Activated CD4-positive, alpha-beta T cell treated with anti-CD3 and anti-CD28 coated beads, Interleukin-2, Interleukin-4, amounts not matched to agents 100 ng/mL and 50 ng/mL, durations not matched to agents 16 hours and 8 hours (primary cell): ENCODE measurements at regions not wholly inside any gene's neighbourhood (a gene's known extent, or its start where the extent isn't known, plus 50 kb on each side); places are given as distances from the start of the nearest gene placed in this dataset.
"Not testable (repeated sequence)": the region's sequence is repeated elsewhere in the genome, so short reads cannot be mapped to it uniquely, and the experiment has no call there.

Experiments
- DNase-seq: peaks from one replicate; pipeline ENCODE4 v3.0.0-alpha.2; 2020; ENCODE audit warnings: low spot score

DNA sequence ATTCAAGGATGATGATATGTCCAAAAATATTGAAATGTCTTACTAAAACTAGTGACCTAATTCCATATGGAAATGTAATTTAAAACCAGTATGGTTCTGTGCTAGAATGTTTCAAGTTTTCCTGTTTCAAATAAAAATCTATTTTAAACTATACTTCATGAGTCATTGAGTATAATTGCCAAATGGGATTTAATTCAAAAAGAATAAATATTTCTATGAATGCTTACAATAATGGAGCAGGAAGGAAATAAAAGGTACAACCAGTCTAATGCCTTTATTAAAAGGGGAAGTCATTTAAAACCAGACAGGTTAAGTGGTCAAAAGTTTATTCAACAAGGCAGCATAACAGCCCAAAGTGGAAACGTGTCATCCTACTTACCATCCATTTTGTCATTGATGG lies 2347.1 kb downstream of the PCDH7 start:
- DNase-seq = no peak

DNA sequence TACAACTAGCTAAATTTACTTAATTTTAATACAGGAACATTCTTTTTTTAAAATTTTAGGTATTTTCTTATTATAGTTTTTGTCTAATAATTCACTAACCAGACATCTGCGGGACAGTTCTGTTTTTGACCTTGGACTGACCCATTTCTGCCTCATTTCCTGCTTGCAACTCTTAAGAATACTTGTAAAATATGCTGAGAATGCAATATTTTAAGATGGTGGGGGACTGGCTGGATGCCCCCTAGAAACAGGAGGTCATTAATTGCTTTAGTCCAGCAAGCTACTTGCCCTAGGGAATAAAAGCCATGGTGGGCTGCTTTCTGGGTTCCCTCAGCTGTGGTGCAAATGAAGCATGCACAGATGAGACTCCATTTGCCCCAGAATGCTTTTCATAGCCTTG lies 2348.4 kb downstream of the PCDH7 start:
- no peak for DNase-seq

DNA sequence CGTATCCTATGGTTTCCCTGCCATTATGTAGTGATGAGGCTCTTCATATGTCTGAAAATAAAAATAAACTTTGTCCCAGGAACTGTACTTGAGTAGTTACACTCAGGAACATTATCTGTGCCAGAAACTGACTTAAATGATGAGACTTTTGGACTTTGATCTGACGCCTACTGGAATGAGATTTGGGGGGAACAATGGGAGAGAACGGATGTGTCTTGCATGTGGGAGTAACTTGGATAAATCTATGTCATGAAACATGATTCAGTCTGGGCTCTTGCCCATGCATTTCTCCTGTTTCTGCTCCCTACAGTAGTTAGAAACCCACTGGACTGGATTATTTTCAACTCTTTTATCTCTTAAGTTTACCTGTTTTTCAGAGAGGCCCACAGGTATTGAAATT lies 2351.4 kb downstream of the PCDH7 start:
- no peak for DNase-seq

DNA sequence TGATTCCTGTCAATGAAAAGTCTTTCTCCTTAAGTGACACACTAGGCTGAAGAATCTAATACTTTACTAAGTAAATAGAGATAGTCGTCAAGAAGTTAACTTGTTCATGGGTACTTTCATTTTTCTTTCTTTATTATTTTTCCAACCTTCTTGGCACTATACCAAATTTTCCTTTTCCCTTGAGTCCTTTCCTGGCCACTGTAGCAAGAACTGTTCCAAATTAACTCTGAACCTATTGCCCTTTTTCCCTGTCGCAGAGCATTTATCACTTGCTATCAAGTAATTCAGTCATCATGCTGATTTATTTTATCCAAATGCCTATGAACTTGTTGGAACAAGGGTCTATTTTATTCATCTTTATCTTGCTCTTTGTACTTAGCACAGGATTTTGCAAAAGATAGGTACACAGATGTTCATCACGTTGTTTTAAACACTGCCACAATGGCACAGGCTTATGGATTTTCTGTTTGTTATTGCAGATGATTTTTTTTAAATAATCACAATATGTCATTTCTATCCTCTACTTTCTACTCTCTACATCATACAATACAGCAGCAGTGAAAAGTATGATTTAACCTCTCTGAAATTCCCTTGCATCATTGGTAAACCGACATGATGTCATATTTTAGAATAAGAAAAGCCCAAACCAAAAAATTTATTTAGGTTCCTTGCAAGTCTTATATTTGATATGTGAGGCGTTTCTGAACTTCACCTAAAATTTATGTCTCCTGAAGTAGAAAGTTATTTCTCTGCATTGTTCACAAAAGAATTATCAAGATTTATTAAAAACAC lies 2352.3 kb downstream of the PCDH7 start:
- no peak for DNase-seq

DNA sequence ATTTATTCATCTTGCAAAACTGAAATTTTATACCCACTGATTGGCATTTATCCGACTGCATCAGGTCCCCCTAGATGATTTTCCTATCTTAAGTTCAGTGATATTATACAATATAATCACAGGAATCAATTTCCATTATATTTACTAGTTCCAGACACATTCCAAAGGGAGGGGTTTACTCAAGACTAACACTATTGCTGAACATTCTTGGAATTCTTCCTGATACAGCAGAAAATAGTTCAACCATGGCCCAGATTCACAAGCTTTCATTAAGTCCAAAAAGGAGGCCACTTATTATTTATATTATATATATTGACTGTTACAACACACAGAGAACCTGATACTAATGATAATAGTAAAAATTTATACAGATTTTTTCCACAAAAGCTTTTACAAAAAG lies 2353.6 kb downstream of the PCDH7 start:
- no peak for DNase-seq

- no peak for DNase-seq
These were observed 2358.0 kb downstream of the PCDH7 start for GRCh38 chr4:33078145-33078544.

GRCh38 chr4:33080275-33080674 lies 2360.1 kb downstream of the PCDH7 start:
- no peak for DNase-seq

DNA sequence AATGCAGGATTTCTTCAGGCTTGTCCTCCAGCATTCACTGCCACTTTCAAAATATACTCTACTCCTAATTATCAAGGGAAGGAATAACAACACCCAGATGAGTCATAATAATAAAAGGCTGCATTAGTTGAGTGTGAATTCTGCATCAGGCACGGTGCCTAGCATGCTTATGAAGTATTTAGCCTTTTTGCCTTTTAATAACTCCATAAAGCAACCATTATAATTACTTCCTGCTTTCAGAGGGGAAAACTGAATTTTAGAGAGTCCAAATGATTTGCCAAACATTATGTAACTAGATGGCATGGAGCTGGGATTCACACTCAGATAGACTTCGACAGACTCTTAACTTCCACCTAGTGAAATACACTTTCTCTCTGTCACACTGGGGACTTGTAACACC lies 2365.5 kb downstream of the PCDH7 start:
- DNase-seq = no peak

- DNase-seq = no peak
These were observed 2366.3 kb downstream of the PCDH7 start for GRCh38 chr4:33086331-33086925.

DNA sequence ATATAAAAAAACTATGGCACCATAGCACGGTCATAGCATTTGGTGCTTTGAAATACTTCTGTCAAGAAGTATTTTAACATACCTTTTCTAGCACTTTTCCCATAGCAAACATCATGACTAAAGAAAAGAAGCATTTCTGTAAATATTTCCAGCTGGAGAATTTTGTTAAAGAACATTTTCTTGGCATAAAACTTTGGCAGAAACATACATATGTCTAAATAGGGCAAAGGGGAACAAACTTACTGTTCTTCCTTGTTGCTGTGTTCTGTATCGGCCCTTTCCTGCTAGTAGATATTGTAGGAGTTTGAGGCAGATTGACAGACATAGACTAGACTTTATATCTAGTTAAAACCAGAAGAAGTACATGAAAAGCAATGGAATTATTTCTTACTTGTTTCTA lies 2368.5 kb downstream of the PCDH7 start:
- DNase-seq = no peak

- DNase-seq = no peak
These were observed 2370.7 kb downstream of the PCDH7 start for GRCh38 chr4:33090910-33091309.

DNA sequence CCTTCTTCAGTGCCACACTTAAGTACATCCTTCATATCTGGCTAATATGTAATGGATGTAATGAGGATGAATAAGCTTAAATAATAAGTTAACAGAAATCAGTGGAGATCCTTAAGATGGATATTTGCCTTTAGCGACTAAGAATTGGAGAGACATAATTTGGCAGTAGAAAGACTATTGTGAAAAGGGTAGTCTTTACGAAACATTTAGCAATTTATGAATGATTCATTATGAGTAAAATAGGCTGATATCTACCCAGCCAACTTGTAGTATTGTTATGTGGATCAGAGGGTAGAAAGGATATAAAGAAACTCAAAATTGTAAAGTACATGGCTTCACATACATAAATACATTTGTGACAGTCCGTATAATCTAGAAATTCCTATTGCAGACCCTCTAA lies 2371.8 kb downstream of the PCDH7 start:
- DNase-seq = no peak

GRCh38 chr4:33104273-33104672 lies 2384.1 kb downstream of the PCDH7 start:
- DNase-seq = no peak

DNA sequence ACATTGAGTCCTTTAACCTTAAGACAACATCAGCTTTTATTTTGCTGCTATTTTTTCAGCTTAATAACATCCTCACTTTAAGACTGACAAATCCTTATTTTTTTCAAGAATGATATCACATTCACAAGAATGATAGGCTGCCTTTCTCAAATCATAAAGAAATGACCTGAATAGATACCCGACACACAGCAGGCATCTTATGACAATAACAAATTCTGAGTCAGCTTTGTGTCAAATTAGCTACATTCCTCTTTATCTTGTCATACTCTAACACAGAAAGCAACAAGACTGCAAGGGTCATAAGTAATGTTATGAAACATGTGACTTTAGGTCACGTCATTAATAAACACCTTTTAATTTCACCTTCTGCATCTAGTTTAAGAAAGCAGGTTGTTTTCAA lies 2387.6 kb downstream of the PCDH7 start:
- no peak for DNase-seq

DNA sequence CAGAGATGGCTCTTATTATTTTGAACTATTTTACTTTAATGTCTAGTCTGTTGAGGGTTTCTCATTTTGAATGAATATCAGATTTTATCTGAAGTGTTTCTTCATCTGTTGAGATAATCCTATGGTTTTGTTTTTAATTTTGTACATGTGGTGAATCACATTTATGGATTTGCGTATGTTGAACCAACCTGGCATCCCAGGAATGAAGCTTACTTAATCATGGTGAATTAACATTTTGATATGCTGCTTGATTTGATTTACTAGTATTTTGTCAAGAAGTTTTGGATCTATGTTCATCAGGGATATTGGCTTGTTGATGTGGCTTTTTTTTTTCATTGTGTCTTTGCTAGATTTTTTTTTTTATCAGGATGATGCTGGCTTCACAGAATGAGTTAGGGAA lies 2390.9 kb downstream of the PCDH7 start:
- DNase-seq = no peak

DNA sequence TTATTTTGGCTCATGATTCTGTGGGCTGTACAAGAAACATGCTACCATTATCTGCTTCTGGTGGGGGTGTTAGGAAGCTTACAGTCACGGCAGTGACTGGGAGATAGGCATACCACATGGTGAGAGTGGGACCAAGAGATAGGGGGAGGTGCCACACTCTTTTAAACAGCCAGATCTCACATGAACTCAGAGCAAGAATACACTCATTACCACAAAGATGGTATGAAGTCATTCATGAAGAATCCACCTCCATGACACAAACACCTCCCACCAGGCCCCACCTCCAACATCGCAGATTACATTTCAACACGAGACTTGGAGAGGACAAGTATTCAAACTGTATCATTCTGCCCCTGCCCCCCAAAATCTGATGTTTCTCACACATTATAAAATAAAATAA lies 2396.7 kb downstream of the PCDH7 start:
- no peak for DNase-seq

DNA sequence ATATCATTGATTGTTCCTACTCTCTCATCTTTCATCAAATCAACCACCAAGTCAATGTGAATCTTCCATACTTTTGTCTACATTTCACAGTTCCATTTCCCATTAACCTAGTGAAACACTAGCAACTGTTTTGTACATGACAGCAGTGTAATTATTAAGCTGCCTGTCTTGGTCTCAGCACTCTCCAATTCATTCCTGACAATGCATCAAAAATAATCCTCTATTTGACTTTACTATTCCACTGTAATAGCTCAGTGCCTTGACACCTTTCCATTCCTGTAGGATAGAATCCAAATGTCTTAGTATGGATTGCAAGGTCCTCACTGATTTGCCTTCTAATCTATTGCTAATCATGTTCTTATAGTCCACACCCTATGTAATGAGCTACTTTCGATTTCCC lies 2405.8 kb downstream of the PCDH7 start:
- DNase-seq = no peak

- not testable (repeated sequence) for DNase-seq
These were observed 2410.5 kb downstream of the PCDH7 start for GRCh38 chr4:33130662-33131061.

DNA sequence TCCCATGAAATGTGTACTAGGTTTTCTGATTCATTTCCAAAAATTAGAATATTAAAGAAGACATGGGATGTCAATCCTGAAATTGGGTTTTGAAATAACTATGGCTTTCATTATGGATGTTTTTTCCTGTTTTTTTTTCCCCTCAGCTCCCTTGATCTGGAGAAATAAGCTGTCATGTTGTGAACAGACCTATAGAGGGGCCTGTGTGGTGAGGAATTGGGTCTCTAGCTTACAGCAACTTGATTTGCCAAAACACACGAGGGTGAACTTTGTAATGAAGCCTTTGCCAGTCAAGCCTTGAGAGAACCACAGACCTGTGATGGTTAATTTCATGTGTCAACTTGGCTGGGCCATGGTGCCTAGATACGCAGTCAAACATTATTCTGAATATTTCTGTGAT lies 2413.6 kb downstream of the PCDH7 start:
- no peak for DNase-seq

DNA sequence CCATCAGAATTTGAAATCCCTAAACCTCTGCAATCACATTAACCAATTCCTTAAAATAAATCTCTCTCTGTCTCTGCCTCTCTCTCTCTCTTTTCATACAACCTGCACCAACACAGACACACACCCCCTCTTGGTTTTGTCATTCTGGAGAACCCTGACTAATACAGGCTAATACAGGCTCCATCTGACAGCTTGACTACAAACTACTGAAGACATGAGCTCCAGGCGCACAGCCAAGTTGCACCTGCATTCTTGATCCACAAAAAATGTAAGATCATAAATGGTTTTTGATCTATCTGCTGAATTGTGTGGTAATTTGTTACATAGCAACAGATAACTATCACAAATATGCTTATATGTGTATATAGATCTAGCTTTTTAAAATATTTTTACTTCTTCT lies 2414.2 kb downstream of the PCDH7 start:
- DNase-seq = no peak

- DNase-seq = no peak
These were observed 2429.7 kb downstream of the PCDH7 start for GRCh38 chr4:33149658-33150524.

- DNase-seq = no peak
These were observed 2430.3 kb downstream of the PCDH7 start for GRCh38 chr4:33150525-33150910.

DNA sequence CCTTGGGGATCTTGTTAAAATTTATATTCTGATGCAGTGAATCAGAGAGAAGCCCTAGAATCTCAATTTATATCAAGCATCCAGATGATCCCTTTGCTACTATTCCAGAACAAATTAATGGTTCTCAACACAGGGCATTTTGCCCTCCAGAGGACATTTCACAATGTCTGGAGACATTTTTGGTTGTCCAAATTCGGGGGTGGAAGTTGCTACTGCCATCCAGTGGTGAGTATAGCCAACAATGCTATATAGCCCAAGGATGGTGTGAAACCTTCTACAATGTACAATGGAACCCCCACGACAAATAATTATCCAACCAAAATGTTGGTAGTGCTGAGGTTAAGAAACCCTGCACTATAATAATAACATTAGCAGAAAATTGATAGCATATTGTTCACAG lies 2440.0 kb downstream of the PCDH7 start:
- no peak for DNase-seq
